ENCODE measurements at regions not wholly inside any gene's neighbourhood (a gene's known extent, or its start where the extent isn't known, plus 50 kb on each side); places are given as distances from the start of the nearest gene placed in this dataset.

GRCh38 chr20:48159145-48160008 is 374.1 kb upstream of the SULF2 start:
- no peak for TF ChIP-seq SUZ12 (IDR thresholded peaks at IDR 0.05)
- TF ChIP-seq TARDBP (IDR thresholded peaks at IDR 0.05) = no peak
- TF ChIP-seq FOXA1 (IDR thresholded peaks at IDR 0.05) = no peak
- no peak for TF ChIP-seq PKNOX1 (IDR thresholded peaks at IDR 0.05)
- TF ChIP-seq L3MBTL2 (conservative IDR thresholded peaks at IDR 0.05) = no peak
- no peak for TF ChIP-seq FOXM1 (IDR thresholded peaks at IDR 0.05; ENCODE audit: borderline replicate concordance)

All from HEK293T (cell line).